Fibroblast of skin of right biceps (primary cell): ENCODE measurements at regions not wholly inside any gene's neighbourhood (a gene's known extent, or its start where the extent isn't known, plus 50 kb on each side); places are given as distances from the start of the nearest gene placed in this dataset.

ENCODE experiments used
- DNase-seq: peaks from one replicate; pipeline ENCODE4 v3.0.0-alpha.2; 2013

- no peak for DNase-seq
Observed at GRCh38 chr2:8475349-8476031, 206.4 kb upstream of the ID2 start.

GRCh38 chr2:8477552-8478470, 204.0 kb upstream of the ID2 start:
- no peak for DNase-seq

- no peak for DNase-seq
Observed at GRCh38 chr2:8478471-8478793, 203.4 kb upstream of the ID2 start.

- DNase-seq = no peak
Observed at GRCh38 chr2:8479298-8479697, 202.6 kb upstream of the ID2 start.

- DNase-seq = no peak
Observed at GRCh38 chr2:8480915-8481314, 200.9 kb upstream of the ID2 start.

- DNase-seq = no peak
Observed at GRCh38 chr2:8481463-8482009, 200.3 kb upstream of the ID2 start.

- no peak for DNase-seq
Observed at GRCh38 chr2:8482432-8482831, 199.4 kb upstream of the ID2 start.

- DNase-seq = no peak
Observed at GRCh38 chr2:8484502-8485283, 197.2 kb upstream of the ID2 start.

GRCh38 chr2:8485736-8486135, 196.1 kb upstream of the ID2 start:
- DNase-seq = no peak

- no peak for DNase-seq
Observed at GRCh38 chr2:8486141-8486540, 195.7 kb upstream of the ID2 start.

GRCh38 chr2:8487461-8487932, 194.4 kb upstream of the ID2 start:
- DNase-seq = peak; percentile 27

GRCh38 chr2:8488001-8488738, 193.7 kb upstream of the ID2 start:
- DNase-seq = no peak

- DNase-seq = no peak
Observed at GRCh38 chr2:8489221-8489620, 192.6 kb upstream of the ID2 start.

- DNase-seq = no peak
Observed at GRCh38 chr2:8489751-8490150, 192.1 kb upstream of the ID2 start.

- no peak for DNase-seq
Observed at GRCh38 chr2:8490166-8490721, 191.6 kb upstream of the ID2 start.

GRCh38 chr2:8491296-8492027, 190.4 kb upstream of the ID2 start:
- no peak for DNase-seq

GRCh38 chr2:8494151-8494550, 187.7 kb upstream of the ID2 start:
- DNase-seq = no peak

- DNase-seq = peak; percentile 28
Observed at GRCh38 chr2:8494589-8494988, 187.3 kb upstream of the ID2 start.

- DNase-seq = no peak
Observed at GRCh38 chr2:8495189-8495989, 186.5 kb upstream of the ID2 start.

GRCh38 chr2:8496079-8496478, 185.8 kb upstream of the ID2 start:
- no peak for DNase-seq

- DNase-seq = no peak
Observed at GRCh38 chr2:8496617-8497016, 185.2 kb upstream of the ID2 start.
